Smooth muscle cell (in vitro differentiated cells): ENCODE measurements at regions not wholly inside any gene's neighbourhood (a gene's known extent, or its start where the extent isn't known, plus 50 kb on each side); places are given as distances from the start of the nearest gene placed in this dataset.

ENCODE experiments used
- DNase-seq: peaks from one replicate; lab custom pipeline; 2025; ENCODE audit not compliant: unreplicated experiment; lab: John Stamatoyannopoulos, UW
- H2AFZ ChIP-seq: fragments of 200-600 bp; sonication (generic); 2 replicates; pipeline ENCODE4 v1.6.0; 2016; ENCODE audit warnings: antibody characterized with exemption, low read depth, mild to moderate bottlenecking
- H3F3A ChIP-seq: fragments of 200-600 bp; sonication (generic); 2 replicates; pipeline ENCODE4 v1.6.0; 2017; ENCODE audit warnings: antibody characterized with exemption, low read depth
- H3K27ac ChIP-seq: fragments of 200-600 bp; sonication (generic); 2 replicates; pipeline ENCODE4 v1.5.1; 2016; ENCODE audit warnings: low read depth, mild to moderate bottlenecking
- H3K27me3 ChIP-seq: fragments of 200-600 bp; sonication (generic); 2 replicates; pipeline ENCODE4 v1.6.1; 2016; ENCODE audit warnings: low read depth, mild to moderate bottlenecking
- H3K36me3 ChIP-seq: fragments of 200-600 bp; sonication (generic); 2 replicates; pipeline ENCODE4 v1.5.1; 2016; ENCODE audit warnings: low read depth
- H3K4me1 ChIP-seq: fragments of 200-600 bp; sonication (generic); 2 replicates; pipeline ENCODE4 v1.5.1; 2016; ENCODE audit warnings: low read depth
- H3K4me2 ChIP-seq: fragments of 200-600 bp; sonication (generic); 2 replicates; pipeline ENCODE4 v1.6.0; 2016; ENCODE audit warnings: mild to moderate bottlenecking
- H3K4me3 ChIP-seq: fragments of 200-600 bp; sonication (generic); 2 replicates; pipeline ENCODE4 v1.5.1; 2016; ENCODE audit warnings: mild to moderate bottlenecking
- H3K79me2 ChIP-seq: fragments of 200-600 bp; sonication (generic); 2 replicates; pipeline ENCODE4 v1.6.0; 2016; ENCODE audit warnings: low read depth, mild to moderate bottlenecking
- H3K9ac ChIP-seq: fragments of 200-600 bp; sonication (generic); 2 replicates; pipeline ENCODE4 v1.6.0; 2016; ENCODE audit warnings: low read depth
- H3K9me3 ChIP-seq: fragments of 200-600 bp; sonication (generic); replicated peaks from 2 replicates; pipeline ENCODE4 v1.5.1; 2016; ENCODE audit warnings: low read depth
- H4K20me1 ChIP-seq: fragments of 200-600 bp; sonication (generic); 2 replicates; pipeline ENCODE4 v1.6.0; 2016; ENCODE audit warnings: low read depth
- WGBS: methylation state at CpG from one replicate; pipeline ENCODE4 v1.1.7; 2016; ENCODE audit warnings: low lambda C conversion rate; 5-methylcytosine and 5-hydroxymethylcytosine counted together
- TF ChIP-seq, protein P1 (sequence below): fragments of 200-600 bp; sonication (generic); IDR thresholded peaks from 2 replicates; pipeline ENCODE4 v1.5.1; 2017; ENCODE audit warnings: borderline replicate concordance, mild to moderate bottlenecking, antibody characterized with exemption; ENCODE audit not compliant: insufficient read depth, poor library complexity, severe bottlenecking

DNA sequence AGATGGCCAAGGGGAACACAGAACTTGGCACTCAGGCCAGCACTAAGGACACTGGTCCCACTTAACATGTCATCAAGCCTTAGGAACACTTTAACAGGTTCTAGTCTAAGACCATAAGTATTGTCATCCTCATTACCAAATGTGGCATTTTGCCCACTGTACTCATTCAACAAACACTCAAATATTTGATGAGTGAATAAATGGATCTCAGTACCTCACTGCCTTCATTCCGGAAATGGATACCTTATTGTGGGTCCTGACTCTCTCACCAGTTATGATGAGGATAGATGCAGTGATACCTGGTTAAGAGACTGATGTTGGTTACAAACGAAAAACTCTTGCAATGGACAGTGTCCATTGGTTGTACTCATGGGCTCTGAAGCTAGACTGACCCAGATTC lies 455.2 kb upstream of the DYNLRB2 start:
- Histone ChIP-seq H2AFZ (no peak overlapping the region), H3K4me1 (peaks cover 3% of the 10 kb centered on the region), H3K27ac (no peak overlapping the region), H3F3A (no peaks in the 10 kb centered on the region), H3K36me3 (no peaks in the 10 kb centered on the region), H3K27me3 (no peaks in the 10 kb centered on the region), H3K9ac (no peak overlapping the region), H3K9me3 (no peaks in the 10 kb centered on the region), H3K4me2 (no peak overlapping the region), H3K79me2 (no peaks in the 10 kb centered on the region), H4K20me1 (no peaks in the 10 kb centered on the region), H3K4me3 (no peak overlapping the region)
- WGBS, result 98% methylated on average over 2 of the region's 2 CpGs
- no peak for DNase-seq
- TF ChIP-seq, protein P1, sequence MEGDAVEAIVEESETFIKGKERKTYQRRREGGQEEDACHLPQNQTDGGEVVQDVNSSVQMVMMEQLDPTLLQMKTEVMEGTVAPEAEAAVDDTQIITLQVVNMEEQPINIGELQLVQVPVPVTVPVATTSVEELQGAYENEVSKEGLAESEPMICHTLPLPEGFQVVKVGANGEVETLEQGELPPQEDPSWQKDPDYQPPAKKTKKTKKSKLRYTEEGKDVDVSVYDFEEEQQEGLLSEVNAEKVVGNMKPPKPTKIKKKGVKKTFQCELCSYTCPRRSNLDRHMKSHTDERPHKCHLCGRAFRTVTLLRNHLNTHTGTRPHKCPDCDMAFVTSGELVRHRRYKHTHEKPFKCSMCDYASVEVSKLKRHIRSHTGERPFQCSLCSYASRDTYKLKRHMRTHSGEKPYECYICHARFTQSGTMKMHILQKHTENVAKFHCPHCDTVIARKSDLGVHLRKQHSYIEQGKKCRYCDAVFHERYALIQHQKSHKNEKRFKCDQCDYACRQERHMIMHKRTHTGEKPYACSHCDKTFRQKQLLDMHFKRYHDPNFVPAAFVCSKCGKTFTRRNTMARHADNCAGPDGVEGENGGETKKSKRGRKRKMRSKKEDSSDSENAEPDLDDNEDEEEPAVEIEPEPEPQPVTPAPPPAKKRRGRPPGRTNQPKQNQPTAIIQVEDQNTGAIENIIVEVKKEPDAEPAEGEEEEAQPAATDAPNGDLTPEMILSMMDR, result no peak

DNA sequence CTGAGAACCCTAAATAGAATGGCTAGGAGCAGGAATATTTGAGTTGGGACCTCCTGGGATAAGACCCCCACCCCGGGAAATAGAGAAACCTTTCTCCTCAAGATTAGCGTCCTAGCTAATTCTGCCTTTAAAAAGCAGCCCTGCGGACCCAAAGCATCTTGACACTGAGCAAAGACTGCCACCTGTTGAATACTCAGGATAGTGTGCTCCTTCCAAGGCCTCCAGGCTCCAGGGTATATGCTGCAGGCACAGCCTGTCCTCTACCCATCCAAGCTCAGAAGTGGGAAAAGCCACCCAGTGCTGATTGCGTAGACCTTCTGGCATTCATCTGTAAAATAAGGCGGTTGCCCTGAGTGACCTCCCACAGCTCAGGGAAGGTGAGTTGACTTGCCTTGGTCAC lies 456.2 kb upstream of the DYNLRB2 start:
- Histone ChIP-seq H3K27ac (no peak overlapping the region), H2AFZ (peak overlapping the region; percentile 56), H4K20me1 (no peaks in the 10 kb centered on the region), H3K9me3 (no peaks in the 10 kb centered on the region), H3K4me3 (no peak overlapping the region), H3K9ac (no peak overlapping the region), H3K4me2 (peak overlapping the region; percentile 68), H3K36me3 (no peaks in the 10 kb centered on the region), H3K27me3 (no peaks in the 10 kb centered on the region), H3F3A (no peaks in the 10 kb centered on the region), H3K4me1 (peaks cover 3% of the 10 kb centered on the region), H3K79me2 (no peaks in the 10 kb centered on the region)
- no peak for DNase-seq
- WGBS, result 11% methylated on average over 5 of the region's 5 CpGs
- TF ChIP-seq, protein P1, result peak; percentile 70

DNA sequence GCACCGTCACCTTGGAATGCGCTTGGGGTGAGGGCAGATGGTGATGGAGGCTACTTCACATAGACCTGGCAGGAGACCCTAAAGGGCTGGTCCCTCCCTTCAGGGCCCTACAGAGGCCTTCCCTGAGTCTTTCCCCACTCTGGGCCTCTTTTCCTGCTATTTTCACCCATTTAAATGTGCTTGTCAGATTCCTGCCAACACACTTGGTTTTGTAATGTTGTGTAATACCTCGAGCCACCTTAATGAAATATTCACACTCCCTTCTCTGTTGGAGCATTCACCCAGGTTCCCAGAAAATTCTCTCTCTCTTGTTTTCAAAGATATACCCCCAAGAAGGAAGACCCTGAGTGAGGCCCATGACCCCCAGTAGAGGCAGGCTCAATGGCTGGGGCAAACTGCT lies 456.6 kb upstream of the DYNLRB2 start:
- DNase-seq, result no peak
- H3K27ac ChIP-seq, result no peak overlapping the region
- peak overlapping the region; percentile 56 for H2AFZ ChIP-seq
- H3K9me3 ChIP-seq, result no peaks in the 10 kb centered on the region
- no peaks in the 10 kb centered on the region for H4K20me1 ChIP-seq
- 82% methylated on average over 3 of the region's 3 CpGs for WGBS
- no peaks in the 10 kb centered on the region for H3K27me3 ChIP-seq
- peaks cover 3% of the 10 kb centered on the region for H3K4me1 ChIP-seq
- no peak overlapping the region for H3K9ac ChIP-seq
- no peaks in the 10 kb centered on the region for H3K36me3 ChIP-seq
- H3K4me3 ChIP-seq, result no peak overlapping the region
- no peaks in the 10 kb centered on the region for H3K79me2 ChIP-seq
- H3K4me2 ChIP-seq, result peak overlapping the region; percentile 68
- no peaks in the 10 kb centered on the region for H3F3A ChIP-seq
- TF ChIP-seq, protein P1, result no peak

DNA sequence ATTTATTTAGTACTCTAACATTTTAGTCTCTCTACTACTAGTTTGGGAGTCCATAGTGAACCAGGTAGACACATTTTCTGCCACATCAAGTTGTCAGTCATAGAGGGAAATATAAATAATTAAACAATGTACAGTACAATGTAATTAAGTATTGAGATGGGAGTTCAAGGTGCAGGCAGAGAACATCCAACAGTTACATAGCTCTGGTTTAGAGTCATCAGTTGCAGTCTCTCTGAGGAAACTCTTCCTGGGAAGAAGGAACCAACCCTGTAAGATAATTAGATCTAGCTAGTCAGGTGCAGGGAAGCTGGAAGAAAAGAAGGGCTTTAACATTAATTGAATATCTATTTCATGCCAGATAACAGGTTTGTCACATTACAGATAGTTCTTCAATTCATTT lies 457.9 kb upstream of the DYNLRB2 start:
- no peaks in the 10 kb centered on the region for H3K9me3 ChIP-seq
- DNase-seq, result no peak
- H3K4me2 ChIP-seq, result no peak overlapping the region
- no peaks in the 10 kb centered on the region for H3K27me3 ChIP-seq
- no peak overlapping the region for H2AFZ ChIP-seq
- H3K27ac ChIP-seq, result no peak overlapping the region
- H3K9ac ChIP-seq, result no peak overlapping the region
- H3K4me1 ChIP-seq, result peaks cover 3% of the 10 kb centered on the region
- TF ChIP-seq, protein P1, result no peak
- H4K20me1 ChIP-seq, result no peaks in the 10 kb centered on the region
- no peaks in the 10 kb centered on the region for H3K36me3 ChIP-seq
- H3K79me2 ChIP-seq, result no peaks in the 10 kb centered on the region
- H3F3A ChIP-seq, result no peaks in the 10 kb centered on the region
- no peak overlapping the region for H3K4me3 ChIP-seq
